ENCODE measurements at regions not wholly inside any gene's neighbourhood (a gene's known extent, or its start where the extent isn't known, plus 50 kb on each side); places are given as distances from the start of the nearest gene placed in this dataset.

DNA sequence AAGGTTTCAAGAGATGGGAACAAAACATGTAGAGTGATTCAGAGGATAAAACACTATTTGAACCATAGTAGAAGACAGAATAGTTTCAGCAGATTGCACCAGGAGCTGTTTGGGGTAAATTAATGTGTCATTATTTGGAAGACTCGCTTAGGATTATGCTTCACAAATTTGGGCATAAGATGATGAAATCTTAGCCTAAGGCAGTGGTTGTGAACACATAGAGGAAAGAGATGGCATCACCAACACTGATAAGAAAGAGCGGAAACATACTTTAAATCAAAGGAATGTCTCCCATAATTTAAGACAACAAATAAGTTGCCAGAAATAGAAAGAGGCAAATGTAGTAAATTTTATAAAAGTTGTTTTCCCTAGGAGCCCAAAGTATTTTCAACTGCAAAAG lies 66.1 kb upstream of the TBCA start:
- DNase-seq = no peak

DNA sequence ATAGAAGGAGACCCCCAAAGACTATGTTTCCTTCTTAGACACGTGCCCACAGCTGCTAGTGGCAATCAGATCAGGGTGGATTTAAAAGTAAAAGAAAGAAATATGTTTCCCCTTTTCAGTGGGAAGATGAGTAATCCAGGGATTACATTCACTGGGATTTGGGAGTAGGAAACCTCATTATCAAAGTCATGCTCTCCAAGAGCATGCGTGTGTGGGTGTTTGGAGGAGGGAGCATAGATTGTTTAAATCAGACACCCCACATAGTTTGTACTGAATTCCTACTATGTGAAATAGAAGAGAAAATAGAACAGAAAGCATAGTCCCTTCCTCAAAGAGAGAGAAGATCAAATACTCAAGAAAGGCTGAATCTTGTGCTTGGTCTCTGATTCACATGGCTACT lies 65.5 kb upstream of the TBCA start:
- no peak for DNase-seq

DNA sequence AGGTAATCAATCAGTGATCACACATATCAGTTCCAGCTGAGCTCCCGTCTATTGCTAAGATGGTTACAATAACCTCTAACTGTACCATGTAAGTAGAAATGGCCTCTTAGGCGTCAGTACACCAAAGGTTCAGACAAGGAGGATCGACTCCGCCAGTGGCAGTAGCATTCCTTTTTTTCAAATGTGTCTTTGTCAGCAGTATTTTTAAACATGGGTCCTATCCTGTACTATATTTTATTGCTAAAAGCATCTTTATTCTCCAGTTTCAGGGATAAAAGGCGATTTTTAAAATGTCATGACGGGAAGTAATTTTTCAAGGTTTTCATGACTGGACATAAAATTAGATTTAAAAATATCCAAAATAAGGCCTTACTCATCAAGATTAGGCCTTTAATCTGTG lies 64.8 kb upstream of the TBCA start:
- no peak for DNase-seq

DNA sequence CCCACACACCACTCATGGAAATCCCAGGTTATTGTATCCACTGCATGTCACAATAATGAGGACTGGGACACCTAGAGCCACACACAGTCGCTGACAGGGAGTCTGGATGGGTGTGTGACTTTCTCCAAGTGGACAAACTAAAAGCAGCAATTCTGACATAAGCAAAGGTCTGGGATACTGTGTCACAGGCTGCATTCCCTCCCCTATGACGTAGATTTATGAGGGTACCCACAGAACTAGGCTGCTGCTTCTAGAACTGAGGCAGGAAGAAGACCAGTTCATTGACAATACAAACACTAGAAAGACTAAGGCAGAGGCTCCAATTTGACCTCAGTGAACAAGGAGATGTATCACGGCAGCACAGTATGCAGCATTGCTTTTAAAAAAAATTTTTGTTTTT lies 63.6 kb upstream of the TBCA start:
- no peak for DNase-seq

DNA sequence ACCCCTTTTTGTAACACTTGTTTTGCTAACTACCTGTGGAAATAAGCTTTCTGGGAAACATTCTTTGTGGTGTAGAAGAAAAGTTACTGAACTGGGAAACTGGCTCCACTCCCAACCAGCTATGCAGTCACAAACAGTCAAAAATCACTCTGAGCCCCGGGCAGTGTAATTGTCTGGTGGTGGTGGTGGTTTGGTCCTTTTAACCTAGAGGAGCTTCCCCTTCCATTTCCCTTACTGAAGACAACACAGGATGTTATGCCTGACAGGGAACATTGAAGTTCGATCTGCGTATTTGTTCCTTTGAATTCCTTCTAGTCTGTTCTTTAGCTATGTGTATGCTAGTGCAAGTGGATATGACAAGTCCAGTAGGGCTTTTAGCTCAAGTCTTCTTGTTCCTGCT lies 56.8 kb upstream of the TBCA start:
- DNase-seq = no peak

DNA sequence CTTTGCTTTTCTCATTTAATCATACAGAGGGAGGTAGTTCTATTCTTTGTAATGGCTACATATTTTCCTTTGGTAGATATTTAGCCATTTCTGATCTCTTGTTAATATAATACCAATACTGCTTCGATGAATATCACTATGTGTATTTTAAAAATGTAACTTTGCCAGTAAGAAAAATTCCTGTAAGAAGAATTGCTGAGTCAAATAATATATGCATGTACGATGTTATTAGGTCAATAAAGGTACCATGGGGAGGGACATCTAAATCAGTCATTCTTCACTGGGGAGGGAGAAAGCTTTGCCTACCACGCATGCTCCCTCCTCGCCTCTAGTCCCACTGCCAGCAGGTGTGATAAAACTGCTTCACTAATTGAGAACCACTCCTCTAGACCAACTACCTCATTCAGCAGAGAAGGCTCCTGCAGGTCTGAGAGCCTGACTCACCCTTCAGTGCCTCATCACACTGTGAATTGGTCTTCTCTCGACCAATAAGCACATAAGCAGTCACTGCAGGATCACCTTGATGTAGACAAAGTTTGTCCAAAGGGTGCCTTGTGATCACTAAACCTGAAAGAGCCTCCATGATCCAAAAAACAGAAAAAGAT lies 56.1 kb upstream of the TBCA start:
- no peak for DNase-seq

DNA sequence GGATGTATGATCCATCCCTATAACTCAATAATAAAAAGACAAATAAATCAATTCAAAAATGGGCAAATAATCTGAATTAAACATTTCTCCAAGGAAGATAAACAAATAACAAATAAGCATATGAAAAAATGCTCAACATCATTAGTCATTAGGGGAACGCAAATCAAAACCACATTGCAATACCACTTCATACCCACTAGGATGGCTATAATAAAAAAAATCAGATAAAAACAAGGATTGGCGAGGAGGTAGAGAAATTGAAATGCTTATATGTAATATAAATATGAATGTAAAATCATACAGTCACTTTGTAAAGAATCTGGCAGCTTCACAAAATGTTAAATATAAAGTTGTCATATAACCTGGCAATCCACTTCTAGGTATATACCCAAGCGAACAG lies 52.3 kb upstream of the TBCA start:
- DNase-seq = no peak
